GM13977 (cell line): ENCODE measurements at regions not wholly inside any gene's neighbourhood (a gene's known extent, or its start where the extent isn't known, plus 50 kb on each side); places are given as distances from the start of the nearest gene placed in this dataset.

ENCODE experiments used
- DNase-seq: peaks from one replicate; pipeline ENCODE4 v3.0.0; 2012; ENCODE audit warnings: low spot score
- CTCF ChIP-seq: IDR thresholded peaks from 2 replicates; pipeline ENCODE4 v1.5.1; 2012; ENCODE audit warnings: mild to moderate bottlenecking, control low read depth; ENCODE audit not compliant: insufficient read depth; ENCODE audit errors: extremely low read depth, missing control alignments
- in situ Hi-C: fragments of 300-500 bp; cut with MboI; formaldehyde crosslinking; loops from one replicate; pipeline ENCODE4 v1.12.0; 2022; ENCODE audit warnings: low sequenced_read_pairs, low pct_unique_long_range_greater_than_20kb, mixed read lengths, inconsistent platforms; ENCODE audit not compliant: unreplicated experiment

GRCh38 chr22:48682504-48682903, 1145.2 kb downstream of the BRD1 start:
- TF ChIP-seq CTCF: no peak
- in situ Hi-C loops: no loop called here

GRCh38 chr22:48680601-48681000, 1147.1 kb downstream of the BRD1 start:
- in situ Hi-C loops: no loop called here
- TF ChIP-seq CTCF: no peak
- no peak for DNase-seq

More at GRCh38 chr22:48682504-48682903, 1145.2 kb downstream of the BRD1 start:
- DNase-seq: no peak

GRCh38 chr22:48679656-48680555, 1147.8 kb downstream of the BRD1 start:
- no peak for DNase-seq
- in situ Hi-C loops: no loop called here
- TF ChIP-seq CTCF: no peak

GRCh38 chr22:48678171-48679135, 1149.2 kb downstream of the BRD1 start:
- in situ Hi-C loops: no loop called here
- no peak for DNase-seq
- TF ChIP-seq CTCF: no peak

GRCh38 chr22:48677621-48678020, 1150.1 kb downstream of the BRD1 start:
- TF ChIP-seq CTCF: no peak
- in situ Hi-C loops: no loop called here

GRCh38 chr22:48677168-48677520, 1150.5 kb downstream of the BRD1 start:
- in situ Hi-C loops: no loop called here
- TF ChIP-seq CTCF: no peak
- DNase-seq: no peak

More at GRCh38 chr22:48677621-48678020, 1150.1 kb downstream of the BRD1 start:
- DNase-seq: no peak
